ENCODE measurements at regions not wholly inside any gene's neighbourhood (a gene's known extent, or its start where the extent isn't known, plus 50 kb on each side); places are given as distances from the start of the nearest gene placed in this dataset.

- no peak for DNase-seq (ENCODE audit: low read depth in 2 of 2)
These were observed 136.6 kb upstream of the ZP4 start for GRCh38 chr1:238027366-238027765.

DNA sequence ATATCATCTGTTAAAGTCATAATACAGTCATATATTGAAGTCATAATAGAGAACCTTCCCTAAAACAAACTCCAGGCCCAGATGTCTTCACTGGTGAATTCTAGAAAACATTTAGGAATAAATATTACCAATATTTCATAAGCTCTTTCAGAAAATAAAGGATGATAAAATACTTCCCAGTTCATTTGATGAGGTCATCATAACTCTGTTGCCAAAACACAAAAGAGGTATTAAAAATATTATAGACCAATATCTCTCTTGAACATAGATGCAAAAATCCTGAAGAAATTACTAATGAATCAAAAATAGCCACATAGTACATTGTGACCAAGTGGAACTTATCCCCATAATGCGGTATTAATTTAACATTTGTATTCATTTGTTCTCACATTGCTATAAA, 132.4 kb upstream of the ZP4 start:
- no peak for DNase-seq (ENCODE audit: low read depth in 2 of 2)

DNA sequence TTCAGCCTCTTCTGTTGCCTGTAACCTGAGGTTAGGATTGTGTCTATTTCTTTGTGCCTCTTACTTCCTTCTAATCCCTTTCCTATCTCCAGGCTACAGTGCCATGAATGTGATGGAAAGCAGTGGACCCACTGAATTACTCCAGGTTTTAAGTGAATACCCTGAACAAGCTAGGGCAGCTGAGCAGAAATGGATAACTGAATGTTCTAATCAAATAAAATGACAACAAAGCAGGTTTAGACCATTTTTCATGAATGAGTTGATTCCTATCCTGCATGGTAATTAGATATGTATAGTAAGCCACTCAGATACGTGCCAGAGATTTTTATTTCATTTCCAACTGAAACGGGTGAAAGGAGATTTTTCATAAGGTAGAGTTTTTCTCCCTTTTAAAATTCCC, 127.5 kb upstream of the ZP4 start:
- no peak for DNase-seq (ENCODE audit: low read depth in 2 of 2)

DNA sequence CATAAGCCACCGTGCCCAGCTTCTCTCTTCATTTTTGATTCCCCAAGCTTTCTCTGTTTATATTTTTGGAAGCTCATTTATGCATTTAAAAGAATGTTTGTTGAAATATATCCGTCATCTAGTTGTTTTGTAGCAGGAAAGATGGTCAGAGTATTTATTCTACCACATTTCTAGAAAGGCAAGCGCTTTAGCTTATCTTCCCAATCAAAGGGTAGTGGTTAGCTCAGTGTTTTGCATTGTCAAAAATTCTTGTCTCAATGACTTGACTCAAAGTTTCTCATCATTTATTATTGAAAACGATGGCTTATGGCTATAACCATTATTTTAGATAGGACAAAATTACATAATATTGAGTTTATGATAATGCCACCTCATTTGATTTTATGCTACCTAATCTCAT, 116.1 kb upstream of the ZP4 start:
- no peak for DNase-seq (ENCODE audit: low read depth in 2 of 2)

GRCh38 chr1:238005116-238005515, 114.4 kb upstream of the ZP4 start:
- DNase-seq (ENCODE audit: low read depth in 2 of 2) = no peak

DNA sequence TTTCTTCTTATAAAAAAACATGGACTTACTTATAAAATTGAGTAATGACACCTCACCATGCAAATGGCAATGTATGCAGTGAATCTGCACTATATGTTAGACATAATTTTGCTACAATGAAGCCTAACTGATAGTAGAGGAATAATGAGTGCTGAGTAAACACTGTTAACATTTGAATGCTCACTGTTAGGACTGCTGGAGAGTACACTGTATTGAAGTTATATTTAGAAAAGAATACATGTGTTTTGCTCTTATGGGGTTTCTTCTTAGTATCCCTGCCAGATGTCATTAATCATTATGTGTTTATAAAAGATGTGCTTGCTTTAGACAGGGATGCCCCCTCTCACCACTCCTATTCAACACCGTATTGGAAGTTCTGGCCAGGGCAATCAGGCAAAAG, 111.1 kb upstream of the ZP4 start:
- DNase-seq (ENCODE audit: low read depth in 2 of 2) = no peak

DNA sequence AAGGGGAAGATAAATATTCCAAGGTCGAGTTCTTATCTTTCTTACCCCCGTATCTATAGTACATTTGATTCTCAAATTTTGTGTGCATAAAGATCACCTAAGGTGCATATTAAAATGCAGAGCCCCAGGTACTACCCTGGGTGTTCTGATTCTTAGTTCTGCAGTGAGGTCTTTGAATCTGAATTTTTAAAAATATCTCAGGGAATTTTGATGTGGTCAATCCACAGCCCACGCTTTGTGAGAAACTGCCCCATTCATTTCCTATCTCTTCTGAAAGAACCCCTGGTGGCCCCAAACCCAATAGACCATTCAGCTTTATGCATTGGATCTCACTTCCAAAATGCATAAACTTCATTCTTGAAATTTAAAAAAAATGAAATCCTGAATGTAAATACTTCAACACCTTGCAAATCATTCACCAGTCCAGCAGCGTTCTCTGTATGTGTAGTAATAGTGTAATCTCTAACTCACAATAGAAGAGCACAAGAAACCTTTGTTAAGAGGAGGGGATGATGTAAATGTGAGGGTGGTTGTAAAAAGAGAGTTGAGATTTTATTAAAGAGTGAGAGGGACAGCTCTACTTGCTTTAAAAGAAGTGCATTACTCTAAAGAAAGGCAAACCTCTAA, 108.8 kb upstream of the ZP4 start:
- no peak for DNase-seq (ENCODE audit: low read depth in 2 of 2)

- no peak for DNase-seq (ENCODE audit: low read depth in 2 of 2)
These were observed 107.9 kb upstream of the ZP4 start for GRCh38 chr1:237998581-237998980.

DNA sequence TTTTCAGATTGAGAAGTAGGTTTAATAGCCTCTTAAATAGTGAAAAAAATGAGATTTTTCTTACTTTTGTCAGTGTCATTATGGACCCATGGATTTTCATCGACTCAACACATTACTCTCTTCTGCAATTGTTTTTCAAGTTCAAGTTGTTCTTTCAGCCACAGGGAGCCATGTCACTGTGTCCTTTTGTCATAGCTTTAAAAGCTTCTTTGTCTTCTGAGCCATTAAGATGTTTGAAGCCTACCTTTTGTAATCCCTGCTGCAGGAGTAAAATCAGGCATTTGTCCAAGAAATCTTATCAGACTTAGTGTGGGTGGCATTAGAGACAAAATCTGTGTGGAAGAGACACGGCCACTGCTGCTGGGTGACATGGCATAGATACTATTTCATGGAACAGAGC, 92.8 kb upstream of the ZP4 start:
- DNase-seq (ENCODE audit: low read depth in 2 of 2) = no peak

DNA sequence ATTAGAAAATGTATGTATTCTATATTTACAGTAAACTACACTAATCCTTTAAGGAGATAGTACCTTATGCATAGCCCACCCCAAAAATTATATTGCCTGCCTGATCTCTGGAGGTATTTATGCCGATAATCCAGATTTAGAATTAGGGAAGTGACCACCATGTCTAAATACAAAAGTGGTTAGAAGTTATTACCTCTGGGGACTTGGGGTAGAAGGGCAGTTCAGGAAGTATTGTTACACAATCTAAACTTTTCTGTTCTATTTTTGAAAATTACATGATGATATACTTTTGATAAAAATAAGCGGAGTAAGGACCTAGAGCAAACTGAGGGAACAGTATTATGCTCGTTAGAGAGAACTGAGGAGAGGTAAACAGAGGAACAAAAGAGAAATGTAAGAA, 90.5 kb upstream of the ZP4 start:
- no peak for DNase-seq (ENCODE audit: low read depth in 2 of 2)

DNA sequence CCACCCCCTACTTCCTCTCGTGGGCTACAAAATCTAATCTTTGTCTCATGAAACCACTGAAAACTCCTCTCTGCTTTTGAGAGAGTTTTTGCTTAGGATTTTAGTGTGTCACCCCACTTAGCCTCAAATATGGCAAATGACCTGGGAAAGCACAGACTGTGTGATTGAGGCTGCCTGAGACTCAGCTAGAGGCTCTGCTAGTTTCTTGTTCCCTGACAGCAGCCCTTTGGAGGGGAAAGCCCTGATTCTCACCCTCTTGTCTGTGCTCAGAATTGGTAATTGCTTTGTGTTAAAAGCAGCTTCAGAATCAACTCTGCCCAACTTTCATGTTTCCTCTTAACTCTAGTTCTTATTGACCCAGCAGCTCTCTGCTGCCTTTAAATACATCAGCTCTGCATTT, 85.6 kb upstream of the ZP4 start:
- DNase-seq (ENCODE audit: low read depth in 2 of 2) = no peak

DNA sequence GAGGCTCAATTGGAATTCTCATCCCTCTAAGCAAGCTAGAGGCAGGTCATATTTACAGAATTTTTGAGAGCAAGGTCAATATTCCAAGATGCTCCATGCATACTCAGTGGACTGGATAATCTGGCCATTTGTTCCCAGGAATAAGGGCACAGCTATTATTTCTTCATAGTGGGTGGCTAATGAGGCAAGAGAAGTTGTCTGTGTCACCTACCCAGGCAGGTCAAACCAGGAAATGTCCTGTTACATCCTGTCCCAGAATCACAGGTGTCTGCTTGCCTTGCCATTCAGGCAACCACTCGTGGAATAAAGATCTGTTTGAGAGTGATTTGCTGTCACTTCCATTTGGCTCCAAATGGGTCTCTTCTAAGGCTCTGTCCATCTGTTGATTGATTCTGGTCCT, 85.2 kb upstream of the ZP4 start:
- DNase-seq (ENCODE audit: low read depth in 2 of 2) = no peak

GRCh38 chr1:237975376-237975775, 84.7 kb upstream of the ZP4 start:
- no peak for DNase-seq (ENCODE audit: low read depth in 2 of 2)

GRCh38 chr1:237972186-237972585, 81.5 kb upstream of the ZP4 start:
- DNase-seq (ENCODE audit: low read depth in 2 of 2) = no peak

GRCh38 chr1:237962985-237963384, 72.3 kb upstream of the ZP4 start:
- no peak for DNase-seq (ENCODE audit: low read depth in 2 of 2)

DNA sequence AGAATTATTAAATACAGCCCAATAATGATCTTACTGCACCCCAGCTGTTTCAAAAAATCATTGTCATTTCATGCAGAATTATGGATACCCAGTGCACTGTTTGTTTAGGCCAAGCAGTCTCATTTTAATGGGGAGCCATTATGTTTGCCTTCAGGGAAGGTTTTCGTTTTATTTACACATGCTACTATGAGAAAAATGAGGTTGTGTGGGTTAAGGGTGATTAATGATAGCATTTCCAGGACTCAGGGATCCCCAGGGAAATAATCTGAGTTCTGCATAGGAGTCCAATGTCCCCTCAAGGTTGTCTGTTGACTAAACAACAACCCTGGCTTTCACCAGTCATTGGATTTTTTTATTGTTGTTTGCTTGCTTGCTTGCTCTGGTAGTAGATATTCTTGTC, 71.0 kb upstream of the ZP4 start:
- no peak for DNase-seq (ENCODE audit: low read depth in 2 of 2)

- no peak for DNase-seq (ENCODE audit: low read depth in 2 of 2)
These were observed 69.1 kb upstream of the ZP4 start for GRCh38 chr1:237959838-237960237.

GRCh38 chr1:237953238-237953637, 62.5 kb upstream of the ZP4 start:
- no peak for DNase-seq (ENCODE audit: low read depth in 2 of 2)

Measured in lung microvascular endothelial cell (primary cell).